ENCODE measurements at regions not wholly inside any gene's neighbourhood (a gene's known extent, or its start where the extent isn't known, plus 50 kb on each side); places are given as distances from the start of the nearest gene placed in this dataset.

DNA sequence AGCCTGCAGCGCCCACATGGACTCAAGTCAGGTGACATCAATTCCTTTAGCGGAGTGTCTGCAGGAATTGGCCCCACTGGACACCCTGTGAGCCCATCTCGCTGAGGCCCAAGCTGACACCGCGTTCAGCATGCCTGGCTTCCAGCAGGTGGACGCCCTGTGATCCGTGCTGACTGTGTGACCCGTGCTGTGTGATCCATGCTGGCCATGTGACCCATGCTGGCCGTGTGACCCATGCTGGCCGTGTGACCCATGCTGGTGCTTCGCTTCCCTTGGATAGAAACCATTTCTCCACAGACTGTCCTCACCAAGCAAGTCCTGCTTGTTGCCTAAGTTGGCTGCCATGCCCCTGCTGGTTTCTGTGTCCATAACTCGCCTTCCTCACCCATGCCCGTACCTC is 392.1 kb downstream of the BRD1 start:
- POLR2A ChIA-PET = no interaction called here
- no peak overlapping the region for H3K9ac ChIP-seq (ENCODE audit: low read length)
- no TSS peak for BruUV-seq (replicated peaks)
- H3K4me2 ChIP-seq (ENCODE audit: low read length) = no peak overlapping the region
- no peak overlapping the region for H3K27ac ChIP-seq (ENCODE audit: low read depth, low read length)
- H3K4me1 ChIP-seq (ENCODE audit: control insufficient read depth in 1 of 2, insufficient read depth in 2 of 2, low read length in 2 of 2) = no peaks in the 10 kb centered on the region
- no peaks in the 10 kb centered on the region for H3K9me2 ChIP-seq (ENCODE audit: insufficient read depth)
- intact Hi-C loops (cut with micrococcal nuclease) = loop anchor here (10.0 kb wide), 1 partner anchor 99 kb away; no protein-coding TSS in a partner anchor
- TF ChIP-seq SP1 (IDR thresholded peaks at IDR 0.05; ENCODE audit: low read depth) (no peak), FOSL1 (IDR thresholded peaks at IDR 0.05; ENCODE audit: low read depth) (no peak), ZFX (IDR thresholded peaks at IDR 0.05) (no peak), CEBPB (IDR thresholded peaks at IDR 0.05; ENCODE audit: low read depth) (no peak), RAD21 (IDR thresholded peaks at IDR 0.05; ENCODE audit: low read depth) (no peak), CBX3 (IDR thresholded peaks at IDR 0.05; ENCODE audit: low read depth) (no peak)
- TF ChIP-seq, protein P1, sequence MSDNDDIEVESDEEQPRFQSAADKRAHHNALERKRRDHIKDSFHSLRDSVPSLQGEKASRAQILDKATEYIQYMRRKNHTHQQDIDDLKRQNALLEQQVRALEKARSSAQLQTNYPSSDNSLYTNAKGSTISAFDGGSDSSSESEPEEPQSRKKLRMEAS (IDR thresholded peaks at IDR 0.05) = no peak
- TF ChIP-seq, protein P2, sequence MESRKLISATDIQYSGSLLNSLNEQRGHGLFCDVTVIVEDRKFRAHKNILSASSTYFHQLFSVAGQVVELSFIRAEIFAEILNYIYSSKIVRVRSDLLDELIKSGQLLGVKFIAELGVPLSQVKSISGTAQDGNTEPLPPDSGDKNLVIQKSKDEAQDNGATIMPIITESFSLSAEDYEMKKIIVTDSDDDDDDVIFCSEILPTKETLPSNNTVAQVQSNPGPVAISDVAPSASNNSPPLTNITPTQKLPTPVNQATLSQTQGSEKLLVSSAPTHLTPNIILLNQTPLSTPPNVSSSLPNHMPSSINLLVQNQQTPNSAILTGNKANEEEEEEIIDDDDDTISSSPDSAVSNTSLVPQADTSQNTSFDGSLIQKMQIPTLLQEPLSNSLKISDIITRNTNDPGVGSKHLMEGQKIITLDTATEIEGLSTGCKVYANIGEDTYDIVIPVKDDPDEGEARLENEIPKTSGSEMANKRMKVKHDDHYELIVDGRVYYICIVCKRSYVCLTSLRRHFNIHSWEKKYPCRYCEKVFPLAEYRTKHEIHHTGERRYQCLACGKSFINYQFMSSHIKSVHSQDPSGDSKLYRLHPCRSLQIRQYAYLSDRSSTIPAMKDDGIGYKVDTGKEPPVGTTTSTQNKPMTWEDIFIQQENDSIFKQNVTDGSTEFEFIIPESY (IDR thresholded peaks at IDR 0.05; ENCODE audit: extremely low read depth, insufficient replicate concordance, low read length) = no peak
- TF ChIP-seq, protein P3, sequence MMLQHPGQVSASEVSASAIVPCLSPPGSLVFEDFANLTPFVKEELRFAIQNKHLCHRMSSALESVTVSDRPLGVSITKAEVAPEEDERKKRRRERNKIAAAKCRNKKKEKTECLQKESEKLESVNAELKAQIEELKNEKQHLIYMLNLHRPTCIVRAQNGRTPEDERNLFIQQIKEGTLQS (IDR thresholded peaks at IDR 0.05) = no peak
- H3K79me2 ChIP-seq (ENCODE audit: insufficient read depth, low read length) = no peaks in the 10 kb centered on the region
- no peak overlapping the region for H3K4me3 ChIP-seq (replicated peaks in 1 of 2; ENCODE audit: low read depth in 1 of 2, low read length in 2 of 2)
- RAD21 ChIA-PET (ENCODE audit: low non-redundant PET in 1 of 2, low total read pairs in 2 of 2, uncharacterized antibody in 2 of 2, unreplicated experiment in 2 of 2) = no interaction called here
- no peak for ATAC-seq
- no peaks in the 10 kb centered on the region for H3K36me3 ChIP-seq (ENCODE audit: control insufficient read depth in 1 of 2, insufficient read depth in 2 of 2, low read length in 2 of 2)
- no peak for DNase-seq (ENCODE audit: low read depth, low spot score)
- no peaks in the 10 kb centered on the region for H4K20me1 ChIP-seq (ENCODE audit: insufficient read depth)
- no peaks in the 10 kb centered on the region for H3K9me3 ChIP-seq (ENCODE audit: control insufficient read depth in 1 of 2, insufficient read depth in 1 of 2, low read depth in 1 of 2, low read length in 2 of 2)
- CTCF ChIA-PET = no interaction called here
- H2AFZ ChIP-seq (ENCODE audit: low read depth, low read length, poor library complexity, severe bottlenecking) = no peak overlapping the region
- peaks cover 3% of the 10 kb centered on the region; the same call in 1 of the 2 replicates for H3K27me3 ChIP-seq (ENCODE audit: insufficient read depth, low read length)
